ENCODE measurements at regions not wholly inside any gene's neighbourhood (a gene's known extent, or its start where the extent isn't known, plus 50 kb on each side); places are given as distances from the start of the nearest gene placed in this dataset.

DNA sequence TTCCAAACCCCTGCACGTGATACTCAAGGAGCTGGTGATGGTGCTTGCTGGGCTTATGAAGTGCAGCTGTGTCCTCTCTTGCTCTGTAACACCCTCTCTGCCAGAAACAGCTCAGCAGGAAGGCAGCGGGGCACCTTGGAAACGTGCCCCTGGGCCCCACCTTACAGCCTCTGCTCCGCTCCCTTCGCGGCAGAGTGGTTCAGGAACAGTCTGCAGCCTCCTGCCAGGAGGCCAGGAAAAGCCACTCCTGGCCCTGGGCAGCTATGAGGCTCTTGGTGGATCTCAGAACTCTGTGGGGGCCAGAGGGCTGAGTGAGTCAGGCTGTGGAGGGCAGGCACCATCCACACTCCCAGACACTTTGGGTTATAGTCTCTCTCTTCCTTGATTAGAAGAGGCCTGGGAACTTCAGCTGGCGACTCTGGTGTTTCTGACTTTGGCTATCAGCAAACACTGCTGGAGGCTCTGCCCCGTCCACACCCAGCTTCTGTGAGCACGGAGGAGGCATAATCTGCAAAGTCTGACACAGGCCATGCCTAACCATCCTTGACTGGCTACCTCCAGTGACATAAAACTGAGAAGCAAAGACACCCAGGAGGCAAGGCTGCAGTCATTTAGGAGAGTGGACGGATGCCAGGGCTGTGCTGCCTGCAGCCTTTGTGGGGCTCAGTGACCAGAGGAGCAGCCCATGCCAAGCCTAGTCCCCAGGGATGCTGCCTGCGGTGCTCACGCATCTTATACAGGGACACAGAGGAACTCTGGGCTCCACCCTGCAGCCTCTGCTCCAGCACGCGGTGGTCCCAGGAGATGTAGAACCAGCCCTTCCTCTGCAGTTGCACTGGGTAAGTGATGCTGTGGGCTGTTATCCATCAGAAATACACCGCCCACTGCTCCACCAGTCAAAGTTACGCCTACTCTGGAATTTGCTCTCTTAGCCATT lies 65.3 kb downstream of the METRNL start:
- DNase-seq (ENCODE audit: low spot score): no peak

DNA sequence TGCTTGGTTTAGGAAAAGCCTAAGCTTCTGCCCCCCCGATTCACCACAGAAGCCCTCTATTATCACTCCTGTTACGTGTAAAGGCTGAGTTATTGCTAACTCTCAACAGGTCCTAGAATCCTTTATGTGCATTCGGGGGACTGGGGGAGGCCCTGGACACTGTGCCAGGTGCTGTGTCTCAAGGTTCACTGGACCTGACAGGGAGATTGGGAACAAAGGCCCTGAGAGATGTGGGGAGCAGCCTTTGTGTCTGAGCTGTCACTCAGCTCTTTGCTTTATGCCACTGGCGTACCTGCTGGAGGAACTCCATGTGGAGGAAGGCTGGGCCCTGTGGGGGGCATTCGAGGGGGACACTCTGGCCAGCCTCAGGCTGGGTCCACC lies 65.9 kb downstream of the METRNL start:
- DNase-seq (ENCODE audit: low spot score): no peak

DNA sequence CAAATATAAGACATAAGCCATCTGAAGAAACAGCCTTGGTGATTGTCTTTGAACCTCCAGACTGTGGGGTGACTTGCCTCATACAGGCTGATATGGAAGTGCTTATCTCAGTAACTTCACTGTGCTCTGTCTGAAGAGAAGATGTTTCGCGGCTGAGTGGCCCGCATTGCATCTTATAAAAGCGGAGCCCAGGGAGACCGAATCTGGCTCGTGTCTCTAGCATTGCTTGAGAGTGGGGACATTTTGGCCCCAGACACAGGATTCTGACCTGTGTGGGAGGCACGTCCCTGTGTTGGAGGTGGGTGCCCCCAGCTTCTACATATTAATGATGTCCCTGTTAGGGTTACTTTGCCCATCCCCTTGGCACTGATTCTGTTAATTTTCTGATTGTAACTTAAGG lies 66.4 kb downstream of the METRNL start:
- DNase-seq (ENCODE audit: low spot score): no peak

DNA sequence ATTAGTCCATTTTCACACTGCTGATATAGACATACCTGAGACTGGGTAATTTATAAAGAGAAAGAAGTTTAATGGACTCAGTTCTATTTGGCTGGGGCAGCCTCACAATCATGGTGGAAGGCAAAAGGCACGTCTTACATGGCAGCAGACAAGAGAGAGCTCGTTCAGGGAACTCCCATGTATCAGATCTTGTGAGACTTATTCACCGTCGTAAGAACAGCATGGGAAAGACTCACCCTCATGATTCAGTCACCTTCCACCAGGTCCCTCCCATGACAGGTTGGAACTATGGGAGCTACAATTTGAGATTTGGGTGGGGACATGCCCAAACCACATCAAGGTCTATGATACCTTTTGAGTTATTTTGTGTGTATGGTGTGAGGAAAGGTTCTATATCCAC lies 66.9 kb downstream of the METRNL start:
- DNase-seq (ENCODE audit: low spot score): no peak

DNA sequence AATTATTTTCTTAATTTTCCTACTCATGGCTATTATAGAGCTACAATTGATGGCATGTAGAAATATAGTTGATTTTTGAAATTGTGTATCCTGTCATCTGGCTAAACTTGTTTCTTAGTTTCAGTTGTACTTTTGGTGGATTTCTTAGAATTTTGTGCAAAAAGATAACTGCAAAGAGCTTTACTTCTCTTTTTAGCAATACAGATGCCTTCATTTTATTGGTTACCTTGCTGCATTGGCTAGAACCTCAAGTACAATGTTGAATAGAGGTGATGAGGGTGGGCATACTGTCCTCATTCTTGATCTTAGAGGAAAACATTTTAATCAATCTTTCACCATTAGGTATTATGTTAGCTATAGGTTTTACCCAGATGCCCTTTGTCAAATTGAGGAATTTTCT lies 67.9 kb downstream of the METRNL start:
- no peak for DNase-seq (ENCODE audit: low spot score)

DNA sequence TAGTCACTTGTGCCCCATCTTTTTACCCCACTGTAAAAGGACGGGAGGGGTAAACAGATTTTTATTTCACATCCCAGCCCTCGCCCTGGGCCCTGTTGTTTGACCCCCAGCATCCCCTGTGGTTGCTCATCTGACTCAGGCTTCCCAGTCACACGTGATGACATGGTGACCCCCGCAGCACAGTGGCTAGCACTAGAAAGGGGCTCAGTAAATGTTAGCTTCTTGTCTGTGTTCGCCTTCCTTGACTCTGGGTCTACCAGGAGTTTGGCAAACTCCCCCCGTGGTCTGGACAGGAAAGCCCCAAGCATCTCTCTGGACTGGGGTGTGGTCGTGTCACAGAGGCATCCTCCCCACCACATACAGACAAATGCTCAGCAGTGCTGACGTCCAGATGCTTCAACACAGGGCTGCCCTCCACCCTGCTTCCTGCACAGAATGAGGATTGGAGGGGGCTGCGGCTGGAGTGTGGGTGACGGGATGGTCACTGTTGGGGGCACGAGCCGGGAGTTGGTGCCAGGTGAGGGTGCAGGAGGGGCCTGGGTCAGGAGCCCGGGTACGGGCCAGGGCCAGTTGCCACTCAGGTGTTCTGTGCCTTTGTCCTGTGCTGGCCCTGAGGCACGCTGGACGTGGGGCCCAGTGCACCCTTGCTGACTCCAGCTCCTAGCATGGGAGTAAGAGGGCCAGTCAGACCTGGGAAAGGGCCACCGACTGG lies 69.1 kb downstream of the METRNL start:
- DNase-seq (ENCODE audit: low spot score): no peak

DNA sequence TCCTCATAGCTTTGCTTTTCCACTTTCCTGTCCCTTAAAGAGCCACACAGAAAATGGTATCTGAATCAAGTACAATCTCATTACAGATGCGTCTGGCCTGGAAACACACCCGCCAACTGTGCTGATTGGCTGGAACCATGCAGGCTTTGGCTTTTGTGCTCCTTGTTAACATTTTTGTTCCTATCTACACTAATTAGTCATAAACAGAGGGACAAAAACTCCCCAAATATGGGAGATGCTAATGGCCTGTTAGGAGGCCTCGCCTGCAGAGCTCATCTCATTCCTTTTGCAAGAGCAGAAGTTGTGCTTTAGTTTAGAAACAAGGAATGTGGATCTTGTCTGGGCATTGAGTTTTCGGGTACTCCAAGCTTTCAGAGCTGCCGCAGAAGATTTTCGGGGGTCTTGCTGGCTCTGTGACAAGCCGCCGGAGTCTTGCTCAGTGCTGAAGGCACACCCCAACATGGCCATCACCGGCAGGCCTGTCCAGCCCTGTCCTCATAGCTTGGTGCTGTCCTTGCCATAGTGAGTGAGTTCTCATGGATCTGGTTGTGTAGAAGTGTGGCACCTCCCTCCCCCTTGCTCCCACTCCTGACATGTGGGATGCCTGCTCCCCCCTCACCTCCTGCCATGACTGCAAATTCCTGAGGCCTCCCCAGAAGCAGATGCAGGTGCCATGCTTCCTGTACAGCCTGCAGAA lies 69.8 kb downstream of the METRNL start:
- no peak for DNase-seq (ENCODE audit: low spot score)

DNA sequence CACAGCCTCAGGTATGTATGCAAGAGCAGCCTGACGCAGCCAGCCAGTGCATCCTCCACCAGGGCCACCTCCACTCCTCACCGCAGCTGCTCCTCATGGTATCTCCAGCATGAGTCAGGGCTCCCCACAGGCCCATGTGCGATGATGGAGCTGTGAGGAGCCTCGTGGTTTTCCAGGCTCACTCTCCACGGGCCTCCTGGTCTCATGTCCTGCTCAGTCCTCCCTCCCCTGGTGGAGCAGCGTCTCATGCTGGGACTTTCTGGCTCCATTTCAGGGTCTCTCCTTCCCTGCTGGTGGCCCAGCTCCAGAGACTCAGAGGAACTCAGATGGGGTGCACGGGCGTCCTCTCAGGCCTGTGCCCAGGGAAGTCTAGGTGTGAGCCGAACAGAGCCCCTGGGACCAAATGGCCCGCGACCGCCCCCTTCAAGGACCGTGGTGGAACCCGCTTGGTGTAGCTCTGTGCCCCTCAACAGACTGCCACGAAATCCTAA lies 70.4 kb downstream of the METRNL start:
- no peak for DNase-seq (ENCODE audit: low spot score)

DNA sequence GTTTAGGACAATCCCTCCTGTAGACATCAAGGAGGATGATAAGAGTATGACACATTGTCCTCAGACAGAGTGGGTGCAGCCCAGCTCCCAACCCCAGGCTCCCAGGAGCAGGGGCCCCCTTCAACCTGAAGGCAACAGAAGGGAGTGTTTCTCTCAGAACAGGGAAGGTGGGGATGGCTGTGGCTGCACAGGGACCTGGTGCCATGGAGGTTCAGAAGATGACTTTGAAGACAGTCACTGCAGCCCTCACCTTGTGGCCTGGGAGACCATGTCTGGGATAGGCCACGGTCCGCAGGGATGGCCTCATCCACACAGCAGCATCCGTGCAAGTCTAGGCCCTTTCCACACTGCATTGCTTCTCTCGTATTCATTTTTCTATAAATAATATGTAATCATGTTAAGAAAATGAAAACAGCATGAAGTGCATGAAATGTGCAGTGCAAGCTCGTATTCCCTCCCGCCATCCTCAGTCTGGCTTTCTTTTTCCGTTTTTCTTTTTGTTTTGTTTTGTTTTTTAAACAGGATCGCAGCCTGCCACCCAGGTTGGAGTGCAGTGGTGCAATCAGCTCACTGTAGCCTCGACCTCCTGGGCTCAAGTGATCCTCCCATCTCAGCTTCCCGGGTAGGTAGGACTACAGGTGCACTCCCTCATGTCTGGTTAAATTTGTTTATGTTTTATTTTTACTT lies 71.1 kb downstream of the METRNL start:
- DNase-seq (ENCODE audit: low spot score): no peak

DNA sequence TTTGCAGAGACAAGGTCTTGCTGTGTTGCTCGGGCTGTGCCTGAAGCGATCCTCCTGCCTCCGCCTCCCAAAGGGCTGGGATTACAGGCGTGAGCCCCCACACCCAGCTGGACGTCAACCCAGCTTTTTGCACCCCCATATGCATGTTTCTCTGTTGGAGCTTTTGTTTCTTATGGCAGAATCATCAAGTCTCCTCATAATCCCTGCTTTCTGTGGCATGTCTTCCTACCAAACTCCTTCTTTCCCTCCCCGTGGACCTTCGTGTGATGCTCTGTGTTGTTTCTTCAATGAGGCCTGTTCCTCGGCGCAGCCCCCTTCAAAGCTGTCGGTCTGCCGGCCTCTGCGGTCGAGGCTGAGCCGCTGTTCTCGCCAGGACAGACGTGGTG lies 71.6 kb downstream of the METRNL start:
- no peak for DNase-seq (ENCODE audit: low spot score)

DNA sequence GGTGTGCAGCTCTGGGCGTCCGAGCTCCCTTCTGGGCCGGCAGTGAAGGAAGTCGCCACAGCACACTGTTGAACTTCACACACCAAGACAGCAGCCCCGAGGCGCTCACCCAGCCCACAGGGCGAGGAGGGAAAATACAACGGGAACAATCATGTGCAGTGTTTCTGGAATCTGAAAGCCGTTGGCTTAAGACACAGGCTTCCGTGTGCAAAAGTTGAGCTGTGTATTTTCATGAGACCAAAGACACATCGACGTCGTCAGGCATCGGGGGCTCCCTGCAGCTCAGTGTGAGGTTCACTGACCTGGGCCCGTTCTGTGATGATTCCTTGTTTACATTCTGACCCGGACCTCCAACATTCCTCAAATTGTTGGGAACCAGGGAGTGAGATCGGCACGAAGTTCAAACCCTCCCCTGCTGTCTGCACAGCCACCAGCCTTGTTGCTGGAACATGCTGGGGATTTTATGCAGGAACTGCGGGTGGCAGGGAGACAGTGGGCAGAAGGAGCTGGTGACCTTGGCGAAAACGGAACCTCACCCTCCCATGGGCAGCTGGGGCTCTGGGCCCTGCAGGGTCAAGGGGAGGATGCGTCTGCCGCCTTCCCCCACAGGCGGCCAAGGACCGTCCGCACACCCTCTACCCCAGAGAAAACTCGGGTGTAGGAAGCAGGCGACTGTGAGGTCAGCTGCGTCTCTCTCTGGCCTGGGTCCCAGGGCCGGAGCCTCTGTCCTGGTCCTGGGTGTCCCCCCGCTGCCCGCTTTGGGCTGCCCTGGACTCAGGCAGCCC lies 72.2 kb downstream of the METRNL start:
- no peak for DNase-seq (ENCODE audit: low spot score)

DNA sequence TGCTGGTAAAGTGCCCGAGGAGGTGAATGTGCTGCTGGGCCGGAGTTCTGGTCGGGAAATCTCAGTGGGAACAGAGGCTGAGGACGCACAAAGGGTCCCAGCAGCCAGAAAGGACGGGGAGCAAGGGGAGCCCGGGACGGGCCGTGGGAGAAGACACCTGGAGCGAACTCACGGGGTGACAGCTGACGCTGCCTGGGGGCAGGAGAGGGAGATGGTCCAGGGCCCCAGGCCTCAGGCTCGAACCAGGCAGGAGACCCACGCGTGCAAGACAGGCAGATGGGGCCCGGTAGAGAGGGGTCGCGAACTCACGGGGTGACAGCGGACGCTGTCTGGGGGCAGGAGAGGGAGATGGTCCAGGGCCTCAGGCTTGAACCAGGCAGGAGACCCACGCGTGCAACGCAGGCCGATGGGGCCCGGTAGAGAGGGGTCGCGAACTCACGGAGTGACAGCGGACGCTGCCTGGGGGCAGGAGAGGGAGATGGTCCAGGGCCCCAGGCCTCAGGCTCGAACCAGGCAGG lies 72.9 kb downstream of the METRNL start:
- no peak for DNase-seq (ENCODE audit: low spot score)

DNA sequence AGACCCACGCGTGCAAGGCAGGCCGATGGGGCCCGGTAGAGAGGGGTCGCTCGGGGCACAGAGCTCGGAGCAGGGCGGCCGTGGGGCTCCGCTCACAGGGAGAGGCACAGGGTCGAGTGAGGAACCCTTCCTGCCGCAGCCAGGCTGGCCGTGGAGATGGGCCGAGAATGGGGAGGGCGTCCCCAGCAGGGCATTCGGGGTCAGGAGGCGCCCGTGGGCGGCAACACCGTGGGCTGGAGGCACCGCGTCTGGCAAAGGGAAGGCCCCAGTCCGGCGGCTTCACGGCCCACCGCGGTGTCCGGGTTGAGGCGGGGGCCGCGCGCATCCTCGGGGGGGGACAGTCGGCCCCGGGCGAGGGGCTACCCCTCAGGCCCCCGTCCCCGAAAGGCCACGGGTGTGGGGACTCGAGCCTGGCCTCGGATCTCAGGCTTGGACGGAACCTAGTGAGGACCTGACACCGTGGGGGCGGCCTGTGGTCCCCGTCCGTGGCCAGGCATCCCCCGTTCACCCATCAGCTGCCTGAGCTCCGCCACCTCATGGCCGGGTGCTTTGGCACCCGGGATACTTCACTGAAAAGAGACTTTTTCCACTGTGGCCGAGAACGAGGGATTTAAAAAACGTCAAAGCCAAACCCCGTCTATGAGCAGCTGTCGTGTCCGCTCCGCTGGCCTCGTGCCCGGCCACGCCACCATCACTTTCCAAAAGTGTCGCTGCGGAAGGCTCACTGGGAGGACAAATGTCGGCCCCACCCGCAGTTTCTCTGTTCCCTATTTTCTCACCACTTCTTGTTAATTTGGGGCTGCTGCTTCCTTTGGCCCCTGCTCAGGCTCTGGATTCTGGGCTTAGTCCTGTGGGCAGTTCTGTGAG lies 73.6 kb downstream of the METRNL start:
- no peak for DNase-seq (ENCODE audit: low spot score)

DNA sequence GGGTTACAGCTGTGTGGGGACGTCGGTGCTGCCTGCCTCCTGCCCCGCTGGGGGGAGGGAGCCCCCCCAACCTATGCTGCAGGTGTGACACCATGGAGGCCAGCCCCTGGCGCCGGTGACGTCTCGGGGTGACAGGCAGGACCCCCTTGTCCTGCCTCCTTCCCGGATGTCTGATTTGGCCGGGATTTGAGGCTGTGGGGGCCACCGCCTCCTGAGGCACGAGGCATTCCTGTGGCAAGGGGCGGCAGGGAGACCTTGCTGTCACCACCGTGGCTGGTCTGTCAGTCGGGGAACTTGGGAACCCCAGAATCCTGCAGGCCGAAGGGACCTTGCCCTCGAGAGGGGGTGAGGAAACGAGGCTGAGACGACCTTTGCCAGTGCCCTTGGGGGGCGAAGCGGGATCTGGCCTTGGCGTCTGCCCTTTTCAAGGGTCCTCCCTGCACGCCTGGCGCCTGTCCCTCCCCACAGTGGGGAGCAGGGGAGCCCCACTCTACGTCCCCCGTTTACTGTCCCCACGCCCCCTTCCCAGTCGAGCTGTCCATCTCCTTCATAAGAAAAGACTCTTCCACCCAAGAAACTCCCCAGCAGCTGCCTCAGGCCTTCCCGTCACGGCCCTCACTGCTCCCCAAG lies 74.4 kb downstream of the METRNL start:
- no peak for DNase-seq (ENCODE audit: low spot score)

DNA sequence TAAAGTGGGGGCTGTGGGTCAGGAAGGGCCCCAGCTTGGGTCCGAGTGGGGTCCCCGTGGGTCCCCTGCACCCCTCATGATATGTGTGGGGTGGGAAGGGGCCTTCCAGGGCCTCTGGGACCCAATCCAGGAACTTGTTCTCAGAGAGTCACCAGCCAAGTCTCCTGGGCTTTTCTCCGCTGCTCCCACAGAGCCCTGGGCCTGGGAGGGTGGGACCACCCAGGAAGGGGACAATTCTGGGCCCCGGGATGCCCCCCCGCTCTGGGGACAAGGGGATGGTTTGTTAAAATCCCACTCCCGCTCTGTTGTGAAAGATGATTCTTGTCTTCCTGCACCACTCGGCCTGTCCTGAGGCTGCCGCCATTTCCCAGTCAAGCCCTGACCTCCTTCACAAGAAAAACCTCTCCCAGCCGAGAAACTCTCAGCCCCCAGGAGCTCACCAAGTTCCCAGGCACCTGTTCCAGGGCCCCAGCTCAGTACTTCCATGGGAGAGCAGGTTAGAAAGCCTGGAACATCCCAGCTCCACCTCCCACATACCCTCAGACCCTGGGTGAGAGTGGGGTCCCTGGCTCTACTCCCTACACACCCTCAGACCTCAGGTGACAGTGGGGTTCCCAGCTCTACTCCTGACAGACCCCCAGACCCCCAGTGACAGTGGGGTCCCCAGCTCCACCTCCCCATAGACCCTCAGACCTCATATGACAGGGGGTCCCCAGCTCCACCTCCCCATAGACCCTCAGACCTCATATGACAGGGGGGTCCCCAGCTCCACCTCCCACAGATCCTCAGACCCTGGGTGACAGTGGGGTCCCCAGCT lies 75.1 kb downstream of the METRNL start:
- no peak for DNase-seq (ENCODE audit: low spot score)

DNA sequence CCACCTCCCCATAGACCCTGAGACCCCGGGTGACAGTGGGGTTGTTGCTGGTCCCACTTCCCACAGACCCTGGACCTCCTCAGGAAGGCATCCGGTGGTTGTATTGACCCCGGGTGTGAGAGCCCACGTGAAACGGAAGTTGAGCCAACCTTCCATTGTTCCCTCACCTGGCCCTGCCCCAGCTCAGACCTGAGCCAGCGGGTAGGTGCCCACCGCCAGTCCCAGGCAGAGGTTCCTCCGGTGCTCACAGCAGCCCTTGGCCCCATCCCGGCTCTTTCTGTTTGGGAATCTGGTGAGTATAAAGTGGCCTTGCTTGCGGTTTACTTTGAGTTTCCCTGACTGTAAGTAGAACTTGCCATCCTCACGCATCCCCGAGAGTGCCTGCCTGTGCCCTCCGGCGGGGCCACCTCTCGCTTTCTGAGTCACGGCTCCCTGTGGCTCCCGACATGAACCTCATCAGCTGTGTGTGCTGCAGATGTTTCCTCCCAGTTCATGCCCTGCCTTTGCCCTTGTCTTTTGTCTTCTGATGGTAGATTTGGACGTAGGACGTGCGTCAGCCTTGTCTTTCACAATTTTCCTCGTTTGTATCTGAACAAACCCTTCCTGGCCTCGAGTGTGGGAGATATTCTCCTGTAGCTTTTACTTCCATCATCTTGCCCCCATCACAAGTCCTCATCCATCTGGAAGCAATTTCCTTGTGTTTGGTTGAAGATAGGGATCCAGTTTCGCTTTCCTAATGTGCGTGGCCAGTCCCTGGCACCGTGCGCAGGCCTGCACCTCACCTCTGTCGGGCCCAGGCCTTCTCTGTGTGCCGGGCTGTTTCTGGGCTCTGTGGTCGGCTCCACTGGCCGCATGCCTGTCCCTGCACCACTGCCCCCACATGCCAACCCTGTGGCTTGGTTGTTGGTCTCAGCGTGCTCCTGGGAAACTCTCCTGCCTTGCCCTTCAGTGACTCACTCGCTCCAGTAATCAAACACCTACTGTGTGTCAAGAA lies 76.0 kb downstream of the METRNL start:
- DNase-seq (ENCODE audit: low spot score): peak; percentile 98

DNA sequence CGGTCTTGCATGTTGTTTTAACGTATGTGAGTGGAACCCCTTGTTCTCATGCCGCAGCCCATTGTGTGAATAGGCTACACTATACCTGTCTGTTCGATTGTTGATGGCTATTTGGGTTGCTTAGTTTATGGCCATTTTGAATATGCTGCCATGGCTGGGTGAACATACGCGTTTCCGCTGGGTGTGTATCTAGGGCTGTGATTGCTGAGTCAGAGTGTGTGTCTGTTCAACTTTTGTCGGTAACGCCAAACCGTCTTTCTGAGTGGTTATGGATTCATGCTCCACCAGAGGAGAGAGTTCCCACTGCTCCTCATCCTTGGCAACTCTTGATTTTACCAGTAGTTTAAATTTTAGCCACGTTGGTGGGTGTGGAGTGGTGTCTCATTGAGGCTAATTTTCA lies 77.0 kb downstream of the METRNL start:
- no peak for DNase-seq (ENCODE audit: low spot score)

Data from H4 (cell line).